Fibroblast of upper back skin (primary cell): ENCODE measurements at regions not wholly inside any gene's neighbourhood (a gene's known extent, or its start where the extent isn't known, plus 50 kb on each side); places are given as distances from the start of the nearest gene placed in this dataset.

ENCODE experiments used
- DNase-seq: peaks from one replicate; pipeline ENCODE4 v3.0.0-alpha.2; 2013

GRCh38 chr5:8156706-8157105, 287.8 kb downstream of the MTRR start:
- no peak for DNase-seq

GRCh38 chr5:8157320-8157822, 288.4 kb downstream of the MTRR start:
- DNase-seq: no peak

- no peak for DNase-seq
These were observed 307.2 kb downstream of the MTRR start for GRCh38 chr5:8176101-8176693.

- peak; percentile 3 for DNase-seq
These were observed 315.6 kb downstream of the MTRR start for GRCh38 chr5:8184455-8185063.

- no peak for DNase-seq
These were observed 316.9 kb downstream of the MTRR start for GRCh38 chr5:8185852-8186251.

- no peak for DNase-seq
These were observed 320.1 kb downstream of the MTRR start for GRCh38 chr5:8188874-8189565.

GRCh38 chr5:8192840-8193239, 323.9 kb downstream of the MTRR start:
- DNase-seq: no peak

GRCh38 chr5:8196061-8196460, 327.1 kb downstream of the MTRR start:
- no peak for DNase-seq

GRCh38 chr5:8208307-8208706, 339.4 kb downstream of the MTRR start:
- DNase-seq: no peak

GRCh38 chr5:8209500-8209899, 340.6 kb downstream of the MTRR start:
- DNase-seq: no peak

- DNase-seq: no peak
These were observed 344.8 kb downstream of the MTRR start for GRCh38 chr5:8213701-8214240.

- no peak for DNase-seq
These were observed 348.0 kb downstream of the MTRR start for GRCh38 chr5:8216921-8217320.

- DNase-seq: no peak
These were observed 357.2 kb downstream of the MTRR start for GRCh38 chr5:8226148-8226547.

GRCh38 chr5:8227112-8227511, 358.2 kb downstream of the MTRR start:
- DNase-seq: no peak

- DNase-seq: no peak
These were observed 360.6 kb downstream of the MTRR start for GRCh38 chr5:8229551-8229950.

GRCh38 chr5:8230868-8231267, 361.9 kb downstream of the MTRR start:
- DNase-seq: no peak

- DNase-seq: no peak
These were observed 364.5 kb downstream of the MTRR start for GRCh38 chr5:8233479-8233878.

GRCh38 chr5:8234179-8234770, 365.3 kb downstream of the MTRR start:
- no peak for DNase-seq

GRCh38 chr5:8238080-8238479, 369.1 kb downstream of the MTRR start:
- DNase-seq: no peak

- no peak for DNase-seq
These were observed 370.2 kb downstream of the MTRR start for GRCh38 chr5:8239198-8239597.

GRCh38 chr5:8239646-8240045, 370.7 kb downstream of the MTRR start:
- no peak for DNase-seq

- no peak for DNase-seq
These were observed 372.1 kb downstream of the MTRR start for GRCh38 chr5:8241076-8241475.

GRCh38 chr5:8241558-8241957, 372.6 kb downstream of the MTRR start:
- no peak for DNase-seq
